Keratinocyte (primary cell): ENCODE measurements at regions not wholly inside any gene's neighbourhood (a gene's known extent, or its start where the extent isn't known, plus 50 kb on each side); places are given as distances from the start of the nearest gene placed in this dataset.

Experiments used
- DNase-seq: peaks from one replicate; pipeline ENCODE4 v3.0.0-alpha.2; 2011; ENCODE audit warnings: low read depth, missing footprints, low spot score
- FAIRE-seq: peaks from 2 replicates; lab custom pipeline; 2011; peaks lifted over from hg19 to GRCh38; lab: Jason Lieb, UNC
- H2AFZ ChIP-seq: 2 replicates; pipeline ENCODE4 v1.6.0; 2012; ENCODE audit warnings: low read length, control low read depth, inconsistent platforms; ENCODE audit not compliant: control insufficient read depth
- H3K27ac ChIP-seq: 2 replicates; pipeline ENCODE4 v1.5.1; 2011; ENCODE audit warnings: low read length; ENCODE audit not compliant: control insufficient read depth, insufficient read depth
- H3K27me3 ChIP-seq: 3 replicates; pipeline ENCODE4 v1.6.0; 2011; ENCODE audit warnings: low read length; ENCODE audit not compliant: control insufficient read depth, insufficient read depth; ENCODE audit errors: extremely low read depth
- H3K36me3 ChIP-seq, 2 experiments: 2 replicates in 1 of 2; 3 replicates in 1 of 2; pipeline ENCODE4 v1.5.1; 2011; ENCODE audit warnings: low read length in 2 of 2, mild to moderate bottlenecking in 1 of 2; ENCODE audit not compliant: control insufficient read depth in 2 of 2, insufficient read depth in 2 of 2; ENCODE audit errors: extremely low read depth in 1 of 2
- H3K4me1 ChIP-seq: 3 replicates; pipeline ENCODE4 v1.5.1; 2011; ENCODE audit warnings: low read length; ENCODE audit not compliant: control insufficient read depth, insufficient read depth; ENCODE audit errors: extremely low read depth
- H3K4me2 ChIP-seq: 3 replicates; pipeline ENCODE4 v1.6.0; 2011; ENCODE audit warnings: low read depth, low read length; ENCODE audit not compliant: control insufficient read depth, insufficient read depth; ENCODE audit errors: extremely low read depth
- H3K4me3 ChIP-seq, 3 experiments: fragments of 200-600 bp in 1 of 3; sonication (generic) in 1 of 3; 2 replicates in 2 of 3; 3 replicates in 1 of 3; pipeline ENCODE4 v1.5.1; 2011 to 2016; ENCODE audit warnings: low read length in 3 of 3, mild to moderate bottlenecking in 3 of 3, control low read depth in 2 of 3, inconsistent platforms in 1 of 3, low read depth in 1 of 3, mixed read lengths in 1 of 3, mixed run types in 1 of 3, moderate library complexity in 1 of 3; ENCODE audit not compliant: control insufficient read depth in 2 of 3, insufficient read depth in 2 of 3; ENCODE audit errors: extremely low read depth in 1 of 3
- H3K79me2 ChIP-seq: 2 replicates; pipeline ENCODE4 v1.6.0; 2012; ENCODE audit warnings: low read length; ENCODE audit not compliant: control insufficient read depth, insufficient read depth
- H3K9ac ChIP-seq: 3 replicates; pipeline ENCODE4 v1.6.0; 2011; ENCODE audit warnings: low read length; ENCODE audit not compliant: control insufficient read depth, insufficient read depth; ENCODE audit errors: extremely low read depth
- H3K9me1 ChIP-seq: 3 replicates; pipeline ENCODE4 v1.6.0; 2011; ENCODE audit warnings: low read length; ENCODE audit not compliant: control insufficient read depth, insufficient read depth; ENCODE audit errors: extremely low read depth
- H3K9me3 ChIP-seq: 2 replicates; pipeline ENCODE4 v1.5.1; 2012; ENCODE audit warnings: low read depth, low read length; ENCODE audit not compliant: control insufficient read depth
- H4K20me1 ChIP-seq: 3 replicates; pipeline ENCODE4 v1.6.0; 2011; ENCODE audit warnings: low read length; ENCODE audit not compliant: control insufficient read depth, insufficient read depth; ENCODE audit errors: extremely low read depth
- CTCF ChIP-seq, 3 experiments: IDR thresholded peaks in 1 of 3; conservative IDR thresholded peaks in 1 of 3; optimal IDR thresholded peaks in 1 of 3; 2 replicates in 2 of 3; 3 replicates in 1 of 3; pipeline versions ENCODE3 to v1.5.1; 2011; ENCODE audit warnings: low read length in 3 of 3, mild to moderate bottlenecking in 3 of 3, moderate library complexity in 2 of 3, control low read depth in 1 of 3, inconsistent platforms in 1 of 3; ENCODE audit not compliant: insufficient read depth in 2 of 3; ENCODE audit errors: extremely low read depth in 1 of 3
- EZH2 ChIP-seq: IDR thresholded peaks from one replicate; pipeline ENCODE4 v1.6.1; 2012; ENCODE audit warnings: inconsistent platforms, mild to moderate bottlenecking, low read length, moderate library complexity
- dilution Hi-C: fragments of 300-500 bp; cut with MboI; formaldehyde crosslinking; loops from one replicate; pipeline ENCODE4 v1.7.0; 2020; ENCODE audit warnings: low sequenced_read_pairs; ENCODE audit not compliant: extremely low pct_ligation_motif_present

GRCh38 chr10:107232013-107232412, 67.5 kb upstream of the SORCS1 start:
- H3K4me3 ChIP-seq: no peak overlapping the region
- TF ChIP-seq CTCF (optimal IDR thresholded peaks at IDR 0.05 in 1 of 3, IDR thresholded peaks at IDR 0.05 in 1 of 3, conservative IDR thresholded peaks at IDR 0.05 in 1 of 3; ENCODE audit: extremely low read depth in 1 of 3, insufficient read depth in 2 of 3, low read length in 3 of 3): no peak
- dilution Hi-C loops: no loop called here
- H3K9me3 ChIP-seq: no peaks in the 10 kb centered on the region
- no peak overlapping the region for H3K9ac ChIP-seq
- H3K27me3 ChIP-seq: no peaks in the 10 kb centered on the region
- H3K4me1 ChIP-seq: no peaks in the 10 kb centered on the region
- no peaks in the 10 kb centered on the region for H4K20me1 ChIP-seq
- H3K79me2 ChIP-seq: no peaks in the 10 kb centered on the region
- H3K4me2 ChIP-seq: no peak overlapping the region
- no peaks in the 10 kb centered on the region for H3K9me1 ChIP-seq
- no peak for DNase-seq
- H3K36me3 ChIP-seq: no peaks in the 10 kb centered on the region
- H2AFZ ChIP-seq: no peak overlapping the region
- no peak for FAIRE-seq
- H3K27ac ChIP-seq: no peak overlapping the region

- H3K9me3 ChIP-seq: no peaks in the 10 kb centered on the region
- dilution Hi-C loops: no loop called here
- no peak overlapping the region for H3K4me3 ChIP-seq
- no peak for TF ChIP-seq CTCF (optimal IDR thresholded peaks at IDR 0.05 in 1 of 3, IDR thresholded peaks at IDR 0.05 in 1 of 3, conservative IDR thresholded peaks at IDR 0.05 in 1 of 3; ENCODE audit: extremely low read depth in 1 of 3, insufficient read depth in 2 of 3, low read length in 3 of 3)
- no peak for TF ChIP-seq EZH2
- no peaks in the 10 kb centered on the region for H3K4me1 ChIP-seq
- FAIRE-seq: no peak
- no peaks in the 10 kb centered on the region for H3K36me3 ChIP-seq
- no peaks in the 10 kb centered on the region for H3K9me1 ChIP-seq
- no peaks in the 10 kb centered on the region for H3K79me2 ChIP-seq
- H3K4me2 ChIP-seq: no peak overlapping the region
- H3K27me3 ChIP-seq: no peaks in the 10 kb centered on the region
- no peak overlapping the region for H2AFZ ChIP-seq
- no peak overlapping the region for H3K9ac ChIP-seq
- H4K20me1 ChIP-seq: no peaks in the 10 kb centered on the region
- DNase-seq: no peak
- no peak overlapping the region for H3K27ac ChIP-seq
Observed at GRCh38 chr10:107230887-107231286, 66.4 kb upstream of the SORCS1 start.
